Cardiac muscle cell (in vitro differentiated cells and primary cell): ENCODE measurements at regions not wholly inside any gene's neighbourhood (a gene's known extent, or its start where the extent isn't known, plus 50 kb on each side); places are given as distances from the start of the nearest gene placed in this dataset.
"Not testable (repeated sequence)": the region's sequence is repeated elsewhere in the genome, so short reads cannot be mapped to it uniquely, and the experiment has no call there.

Experiments
- DNase-seq, 2 donors: peaks; one replicate each; pipeline versions ENCODE4 v3.0.0 to v3.0.0-alpha.2; 2010 to 2017; ENCODE audit warnings: low read depth in 1 of 2, low spot score in 1 of 2
- H3K27ac ChIP-seq: fragments of 200-600 bp; sonication (generic); 2 replicates; pipeline ENCODE4 v1.5.1; 2016
- H3K27me3 ChIP-seq: fragments of 200-600 bp; sonication (generic); 2 replicates; pipeline ENCODE4 v1.6.0; 2016; ENCODE audit warnings: control low read depth
- H3K36me3 ChIP-seq: fragments of 200-600 bp; sonication (generic); 2 replicates; pipeline ENCODE4 v1.5.1; 2016; ENCODE audit warnings: control low read depth
- H3K4me1 ChIP-seq: fragments of 200-600 bp; sonication (generic); 2 replicates; pipeline ENCODE4 v1.8.1; 2017; ENCODE audit warnings: low read depth, mild to moderate bottlenecking, mixed run types
- H3K4me3 ChIP-seq: fragments of 200-600 bp; sonication (generic); 2 replicates; pipeline ENCODE4 v1.5.1; 2016; ENCODE audit warnings: mild to moderate bottlenecking
- H3K9me3 ChIP-seq: fragments of 200-600 bp; sonication (generic); 2 replicates; pipeline ENCODE4 v1.5.1; 2017; ENCODE audit warnings: low read depth, mild to moderate bottlenecking, control low read depth
- TF ChIP-seq, protein P1 (sequence below): IDR thresholded peaks from 2 replicates; pipeline ENCODE4 v1.5.1; 2012; ENCODE audit warnings: low read depth, mild to moderate bottlenecking, low read length

DNA sequence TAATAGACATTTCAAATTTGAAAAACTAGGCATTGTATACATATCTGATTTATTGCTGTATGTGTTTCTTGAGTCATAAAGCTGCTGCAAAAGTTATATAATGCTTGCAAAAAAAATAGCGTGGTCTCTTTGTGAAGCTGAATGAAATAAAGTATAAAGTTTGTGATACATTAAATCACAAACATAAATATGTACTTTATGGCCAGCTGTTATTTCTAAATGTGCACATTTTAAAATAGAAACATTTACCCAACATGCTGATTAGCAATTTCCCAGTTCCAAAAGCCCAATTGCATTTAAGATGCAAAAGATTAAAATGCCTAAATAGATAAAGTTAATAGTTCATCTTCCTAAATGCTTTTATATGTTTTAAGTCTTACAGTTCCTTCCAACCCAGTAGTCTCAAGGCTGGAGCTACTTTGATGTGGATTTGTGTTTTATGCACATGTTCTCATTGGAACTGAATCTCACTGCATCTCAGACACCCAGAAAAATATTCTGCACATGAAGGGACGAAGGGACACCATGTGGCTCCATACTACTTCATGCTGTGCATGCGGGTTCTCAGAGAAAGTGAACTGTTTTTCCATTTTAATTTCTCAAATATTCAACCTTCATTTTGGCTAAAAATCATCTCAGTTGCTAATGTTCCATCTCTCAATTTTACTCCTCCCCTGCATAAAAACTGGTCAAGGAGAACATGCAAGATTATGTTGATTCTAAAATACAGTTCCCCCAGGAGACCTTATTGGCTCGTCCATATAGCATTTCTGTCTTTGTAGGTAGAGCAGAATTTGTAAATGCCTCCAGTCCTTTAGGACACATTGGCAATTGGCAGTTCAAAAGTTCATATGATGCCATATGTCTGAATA lies 304.6 kb downstream of the MTX2 start:
- no peaks in the 10 kb centered on the region for H3K9me3 ChIP-seq
- DNase-seq, result no peak
- TF ChIP-seq, protein P1, sequence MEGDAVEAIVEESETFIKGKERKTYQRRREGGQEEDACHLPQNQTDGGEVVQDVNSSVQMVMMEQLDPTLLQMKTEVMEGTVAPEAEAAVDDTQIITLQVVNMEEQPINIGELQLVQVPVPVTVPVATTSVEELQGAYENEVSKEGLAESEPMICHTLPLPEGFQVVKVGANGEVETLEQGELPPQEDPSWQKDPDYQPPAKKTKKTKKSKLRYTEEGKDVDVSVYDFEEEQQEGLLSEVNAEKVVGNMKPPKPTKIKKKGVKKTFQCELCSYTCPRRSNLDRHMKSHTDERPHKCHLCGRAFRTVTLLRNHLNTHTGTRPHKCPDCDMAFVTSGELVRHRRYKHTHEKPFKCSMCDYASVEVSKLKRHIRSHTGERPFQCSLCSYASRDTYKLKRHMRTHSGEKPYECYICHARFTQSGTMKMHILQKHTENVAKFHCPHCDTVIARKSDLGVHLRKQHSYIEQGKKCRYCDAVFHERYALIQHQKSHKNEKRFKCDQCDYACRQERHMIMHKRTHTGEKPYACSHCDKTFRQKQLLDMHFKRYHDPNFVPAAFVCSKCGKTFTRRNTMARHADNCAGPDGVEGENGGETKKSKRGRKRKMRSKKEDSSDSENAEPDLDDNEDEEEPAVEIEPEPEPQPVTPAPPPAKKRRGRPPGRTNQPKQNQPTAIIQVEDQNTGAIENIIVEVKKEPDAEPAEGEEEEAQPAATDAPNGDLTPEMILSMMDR, result no peak
- H3K36me3 ChIP-seq, result no peaks in the 10 kb centered on the region
- H3K27me3 ChIP-seq, result peaks cover 18% of the 10 kb centered on the region
- H3K4me3 ChIP-seq, result no peak overlapping the region
- H3K27ac ChIP-seq, result no peak overlapping the region
- no peaks in the 10 kb centered on the region for H3K4me1 ChIP-seq

DNA sequence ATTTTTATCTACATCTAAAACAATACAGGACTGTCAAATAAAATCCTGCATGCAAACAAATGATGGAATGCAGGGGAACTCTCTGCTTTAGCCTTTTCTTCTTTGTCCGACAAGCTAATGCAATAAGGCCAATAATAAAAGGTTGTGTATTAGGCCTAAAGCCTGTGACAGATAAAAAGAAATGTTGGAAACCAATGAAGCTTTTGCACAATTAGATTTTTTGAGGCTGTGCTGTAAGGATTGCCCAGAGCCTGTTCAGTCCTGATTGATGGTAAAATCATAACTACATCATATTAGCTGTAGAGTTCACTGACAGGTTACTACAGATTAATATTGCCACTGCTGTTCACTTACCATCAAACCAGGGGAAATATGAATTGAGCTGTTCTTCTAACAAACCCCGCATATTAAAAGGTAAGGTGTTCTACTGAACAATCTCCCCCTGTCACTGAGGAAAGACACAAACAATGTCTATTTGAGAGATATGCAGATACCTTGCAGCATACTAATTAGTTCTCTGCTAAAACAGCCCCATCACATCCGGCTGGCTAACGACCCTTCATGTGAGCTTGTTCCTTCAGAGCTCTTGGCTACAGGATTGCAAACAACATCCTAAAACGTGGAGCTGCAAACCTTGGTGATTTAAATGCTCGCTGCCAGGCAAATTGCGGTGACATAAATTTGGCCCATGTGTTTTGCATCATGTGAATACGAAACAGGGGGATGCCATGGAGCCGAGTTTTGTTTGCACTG lies 305.4 kb downstream of the MTX2 start:
- Histone ChIP-seq H3K4me1 (no peaks in the 10 kb centered on the region), H3K4me3 (no peak overlapping the region), H3K27ac (no peak overlapping the region), H3K9me3 (no peaks in the 10 kb centered on the region), H3K36me3 (no peaks in the 10 kb centered on the region), H3K27me3 (peaks cover 14% of the 10 kb centered on the region)
- DNase-seq, result no peak
- TF ChIP-seq, protein P1, result no peak

DNA sequence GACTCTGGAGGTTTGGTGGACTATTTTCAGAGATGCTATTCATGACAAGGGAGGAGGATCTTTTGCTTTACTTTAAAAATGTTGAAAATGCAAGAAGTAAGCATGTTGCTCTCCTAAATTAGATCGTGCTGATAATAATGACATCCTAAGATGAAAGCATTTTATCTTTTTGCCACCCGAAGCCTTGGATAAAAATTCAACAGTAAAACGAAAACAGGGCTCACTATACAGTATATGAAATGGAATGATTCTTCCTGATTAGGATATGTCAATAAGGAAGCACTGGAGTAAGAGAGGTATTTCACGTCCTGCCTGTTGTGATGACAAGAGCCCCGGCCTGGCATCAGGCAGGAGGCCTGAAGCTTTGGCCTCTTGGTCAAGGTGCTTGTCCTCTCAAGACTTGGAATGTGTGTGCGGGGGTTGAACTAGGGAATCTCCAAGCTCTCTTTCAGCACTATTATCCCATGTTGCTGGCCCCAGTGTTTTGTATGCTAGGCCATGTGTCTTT lies 306.0 kb downstream of the MTX2 start:
- Histone ChIP-seq H3K27me3 (peaks cover 12% of the 10 kb centered on the region), H3K36me3 (no peaks in the 10 kb centered on the region), H3K27ac (no peak overlapping the region), H3K4me1 (no peaks in the 10 kb centered on the region), H3K4me3 (no peak overlapping the region), H3K9me3 (no peaks in the 10 kb centered on the region)
- DNase-seq, result no peak
- TF ChIP-seq, protein P1, result no peak

DNA sequence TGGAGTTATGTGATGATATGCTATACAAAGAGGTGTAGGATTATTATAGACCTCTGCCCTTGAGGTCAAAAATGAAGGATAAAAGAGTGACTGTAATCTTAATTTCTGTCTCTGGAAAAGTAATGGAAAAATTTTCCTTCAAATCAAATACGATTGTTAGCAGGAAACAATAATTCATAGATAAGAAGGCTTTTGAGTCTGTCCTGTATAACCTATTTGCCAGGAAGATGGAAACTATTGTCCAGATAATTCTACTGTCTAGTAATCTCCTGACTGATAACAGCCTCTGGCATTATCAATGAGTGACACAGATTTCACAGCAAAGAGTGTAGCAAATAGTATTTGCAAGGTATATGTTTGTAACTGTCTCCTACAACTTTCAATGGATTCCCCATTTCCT lies 307.8 kb downstream of the MTX2 start:
- no peaks in the 10 kb centered on the region for H3K4me1 ChIP-seq
- TF ChIP-seq, protein P1, result no peak
- H3K27ac ChIP-seq, result no peak overlapping the region

DNA sequence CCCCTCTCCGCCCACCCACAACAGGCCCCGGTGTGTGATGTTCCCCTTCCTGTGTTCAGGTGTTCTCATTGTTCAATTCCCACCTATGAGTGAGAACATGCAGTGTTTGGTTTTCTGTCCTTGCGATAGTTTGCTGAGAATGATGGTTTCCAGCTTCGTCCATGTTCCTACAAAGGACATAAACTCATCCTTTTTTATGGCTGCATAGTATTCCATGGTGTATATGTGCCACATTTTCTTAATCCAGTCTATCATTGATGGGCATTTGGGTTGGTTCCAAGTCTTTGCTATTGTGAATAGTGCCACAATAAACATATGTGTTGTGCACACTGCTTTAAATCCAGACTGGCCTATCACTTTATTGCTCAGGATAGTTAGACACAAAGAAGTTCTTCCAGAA lies 309.1 kb downstream of the MTX2 start:
- not testable (repeated sequence) for H3K4me3 ChIP-seq, H3K4me1 ChIP-seq

More for the DNA sequence above, 307.8 kb downstream of the MTX2 start:
- no peaks in the 10 kb centered on the region for H3K27me3 ChIP-seq
- H3K36me3 ChIP-seq, result no peaks in the 10 kb centered on the region
- H3K4me3 ChIP-seq, result no peak overlapping the region
- no peaks in the 10 kb centered on the region for H3K9me3 ChIP-seq
- DNase-seq, result no peak

DNA sequence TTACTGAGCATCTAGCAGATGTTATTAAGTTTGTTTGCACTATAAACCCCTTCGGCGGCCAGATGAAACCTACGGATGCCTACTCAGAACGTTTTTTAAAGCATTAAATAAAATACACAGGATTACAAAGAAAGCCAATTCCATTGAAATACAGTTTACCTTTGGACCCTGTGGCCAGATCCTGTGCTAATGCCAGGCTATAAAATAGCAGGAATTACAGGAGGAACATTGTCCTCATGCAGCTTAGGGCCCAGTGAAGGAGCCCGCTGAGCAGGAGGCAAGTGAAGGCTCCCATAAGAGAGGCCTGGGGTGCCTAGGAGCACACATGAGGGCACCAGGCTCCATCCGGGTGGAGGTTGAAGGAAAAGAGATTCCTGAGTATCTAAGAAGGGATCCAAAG lies 310.4 kb downstream of the MTX2 start:
- Histone ChIP-seq H3K27me3 (no peaks in the 10 kb centered on the region), H3K36me3 (no peaks in the 10 kb centered on the region), H3K27ac (no peak overlapping the region), H3K4me3 (no peak overlapping the region), H3K9me3 (no peaks in the 10 kb centered on the region), H3K4me1 (peaks cover 7% of the 10 kb centered on the region)
- no peak for DNase-seq
- TF ChIP-seq, protein P1, result no peak

More for the DNA sequence above, 309.1 kb downstream of the MTX2 start:
- not testable (repeated sequence) for H3K27me3 ChIP-seq, DNase-seq, H3K27ac ChIP-seq, H3K36me3 ChIP-seq, H3K9me3 ChIP-seq
